ENCODE measurements at regions not wholly inside any gene's neighbourhood (a gene's known extent, or its start where the extent isn't known, plus 50 kb on each side); places are given as distances from the start of the nearest gene placed in this dataset.
A peak's percentile ranks its signal among the peaks of the same experiment; 100 is the strongest.

DNA sequence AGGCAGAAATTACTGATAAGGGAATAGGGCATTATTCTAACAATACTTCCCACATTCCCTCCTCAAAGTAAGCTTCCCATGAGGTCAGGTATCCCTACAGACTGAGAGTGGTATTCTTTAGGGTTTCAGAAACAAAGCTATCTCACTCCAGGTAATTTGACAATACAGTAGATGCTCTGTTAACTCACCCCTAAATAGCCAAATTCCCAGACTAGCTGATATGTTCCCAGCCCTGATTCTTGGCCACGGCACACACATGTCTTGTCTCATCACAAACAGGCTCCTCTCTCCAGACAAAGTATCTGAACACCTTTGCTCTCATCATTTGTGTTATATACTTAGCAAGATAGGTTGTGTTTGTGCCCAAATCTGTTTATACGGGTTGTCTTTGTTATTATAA, 139.9 kb downstream of the ZNF608 start:
- DNase-seq: no peak
- ATAC-seq: no peak
- no peaks in the 10 kb centered on the region for H3K4me1 ChIP-seq
- TF ChIP-seq, protein P1, sequence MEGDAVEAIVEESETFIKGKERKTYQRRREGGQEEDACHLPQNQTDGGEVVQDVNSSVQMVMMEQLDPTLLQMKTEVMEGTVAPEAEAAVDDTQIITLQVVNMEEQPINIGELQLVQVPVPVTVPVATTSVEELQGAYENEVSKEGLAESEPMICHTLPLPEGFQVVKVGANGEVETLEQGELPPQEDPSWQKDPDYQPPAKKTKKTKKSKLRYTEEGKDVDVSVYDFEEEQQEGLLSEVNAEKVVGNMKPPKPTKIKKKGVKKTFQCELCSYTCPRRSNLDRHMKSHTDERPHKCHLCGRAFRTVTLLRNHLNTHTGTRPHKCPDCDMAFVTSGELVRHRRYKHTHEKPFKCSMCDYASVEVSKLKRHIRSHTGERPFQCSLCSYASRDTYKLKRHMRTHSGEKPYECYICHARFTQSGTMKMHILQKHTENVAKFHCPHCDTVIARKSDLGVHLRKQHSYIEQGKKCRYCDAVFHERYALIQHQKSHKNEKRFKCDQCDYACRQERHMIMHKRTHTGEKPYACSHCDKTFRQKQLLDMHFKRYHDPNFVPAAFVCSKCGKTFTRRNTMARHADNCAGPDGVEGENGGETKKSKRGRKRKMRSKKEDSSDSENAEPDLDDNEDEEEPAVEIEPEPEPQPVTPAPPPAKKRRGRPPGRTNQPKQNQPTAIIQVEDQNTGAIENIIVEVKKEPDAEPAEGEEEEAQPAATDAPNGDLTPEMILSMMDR (IDR thresholded peaks at IDR 0.05): no peak
- no peak for TF ChIP-seq POLR2A (IDR thresholded peaks at IDR 0.05)
- intact Hi-C loops (cut with DNase I): no loop called here
- H3K27ac ChIP-seq: no peak overlapping the region
- H3K36me3 ChIP-seq: no peaks in the 10 kb centered on the region
- H3K27me3 ChIP-seq: no peaks in the 10 kb centered on the region
- H3K9me3 ChIP-seq: no peaks in the 10 kb centered on the region
- WGBS (ENCODE audit: insufficient coverage, low coverage, low lambda C conversion rate, missing lambda C conversion rate): 83% methylated on average over 2 of the region's 2 CpGs
- no peak overlapping the region for H3K4me3 ChIP-seq

DNA sequence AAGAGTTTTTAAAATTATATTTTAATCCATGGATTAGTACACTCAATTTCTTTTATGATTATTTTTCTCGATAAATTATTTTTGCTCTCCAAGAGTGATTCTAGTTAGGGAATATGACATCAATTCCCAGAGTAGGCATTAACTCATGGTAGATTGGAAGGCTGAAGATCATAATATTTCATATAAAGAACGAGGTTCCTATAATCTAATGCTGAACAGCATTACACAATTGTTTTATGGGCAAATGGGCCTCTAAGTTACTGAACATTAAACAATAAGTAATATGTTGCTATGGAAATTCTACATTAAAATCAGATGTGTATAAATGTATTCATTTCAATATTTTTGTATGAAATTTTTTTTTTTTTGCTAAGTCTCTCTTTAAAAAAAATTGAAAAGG, 140.3 kb downstream of the ZNF608 start:
- ATAC-seq (no peak), DNase-seq (no peak)
- Histone ChIP-seq H3K4me1 (no peaks in the 10 kb centered on the region), H3K36me3 (no peaks in the 10 kb centered on the region), H3K4me3 (no peak overlapping the region), H3K27ac (no peak overlapping the region), H3K27me3 (no peaks in the 10 kb centered on the region), H3K9me3 (no peaks in the 10 kb centered on the region)
- intact Hi-C loops (cut with DNase I): no loop called here
- 83% methylated on average over 2 of the region's 2 CpGs for WGBS (ENCODE audit: insufficient coverage, low coverage, low lambda C conversion rate, missing lambda C conversion rate)
- TF ChIP-seq, protein P1 (IDR thresholded peaks at IDR 0.05): no peak
- TF ChIP-seq POLR2A (IDR thresholded peaks at IDR 0.05): no peak

DNA sequence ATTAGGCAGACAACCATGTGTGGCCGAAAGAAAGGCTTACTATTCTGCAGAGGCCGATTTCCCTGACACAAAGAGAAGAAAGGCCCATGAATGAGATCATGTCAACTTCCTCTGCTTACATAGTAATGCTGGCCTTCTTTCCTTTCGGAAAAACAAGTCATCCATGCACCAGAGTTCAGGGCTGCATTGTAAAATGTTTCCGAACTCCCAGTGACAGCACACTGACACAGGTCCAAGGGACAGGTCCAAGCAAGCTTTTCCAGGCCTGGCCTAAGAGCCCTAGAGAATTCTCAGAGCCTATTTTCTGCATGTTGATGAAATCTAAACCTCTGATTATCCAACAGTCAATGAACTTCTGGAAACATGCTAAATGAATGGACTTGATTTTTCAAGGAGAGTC, 140.9 kb downstream of the ZNF608 start:
- TF ChIP-seq, protein P1 (IDR thresholded peaks at IDR 0.05): no peak
- no peak for TF ChIP-seq POLR2A (IDR thresholded peaks at IDR 0.05)
- Histone ChIP-seq H3K36me3 (no peaks in the 10 kb centered on the region), H3K9me3 (no peaks in the 10 kb centered on the region), H3K27me3 (no peaks in the 10 kb centered on the region), H3K4me3 (no peak overlapping the region), H3K27ac (no peak overlapping the region), H3K4me1 (no peaks in the 10 kb centered on the region)
- WGBS (ENCODE audit: insufficient coverage, low coverage, low lambda C conversion rate, missing lambda C conversion rate): 52% methylated on average over 4 of the region's 4 CpGs
- intact Hi-C loops (cut with DNase I): no loop called here
- DNase-seq (no peak), ATAC-seq (peak; percentile 56 to 91 (median 74))

DNA sequence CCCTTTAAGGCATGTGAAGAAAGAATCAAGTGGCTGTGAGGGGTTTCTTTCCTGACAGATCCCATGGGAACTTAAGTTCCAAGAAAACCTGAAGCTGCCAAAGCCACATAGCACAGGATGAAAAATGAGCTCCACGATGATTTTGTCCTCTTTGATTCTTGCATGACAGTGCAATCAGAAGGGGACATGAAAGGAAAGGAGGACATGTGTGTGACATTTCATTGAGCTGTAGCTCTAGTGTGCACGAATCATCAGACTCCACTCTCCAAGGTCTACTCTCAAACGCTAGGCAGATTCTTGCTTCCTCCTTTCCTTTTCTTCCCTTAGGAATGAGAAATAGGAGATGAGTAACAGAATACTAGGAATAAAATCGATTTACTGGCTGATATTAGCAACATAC, 142.0 kb downstream of the ZNF608 start:
- Histone ChIP-seq H3K4me1 (peaks cover 0 to 10% (median 3%) of the 10 kb centered on the region in 4 donors), H3K27me3 (no peaks in the 10 kb centered on the region), H3K36me3 (no peaks in the 10 kb centered on the region), H3K4me3 (no peak overlapping the region), H3K27ac (no peak overlapping the region), H3K9me3 (no peaks in the 10 kb centered on the region)
- ATAC-seq (no peak), DNase-seq (no peak)
- TF ChIP-seq POLR2A (IDR thresholded peaks at IDR 0.05): no peak
- TF ChIP-seq, protein P1 (IDR thresholded peaks at IDR 0.05): no peak
- 57% methylated on average over 4 of the region's 4 CpGs for whole genome bisulfite sequencing (ENCODE audit: insufficient coverage, low coverage, low lambda C conversion rate, missing lambda C conversion rate)
- intact Hi-C loops (cut with DNase I): no loop called here

Measured in right lobe of liver (tissue), 6 donors.